Activated naive CD8-positive, alpha-beta T cell treated with anti-CD3 and anti-CD28 coated beads, Interleukin-2, amount 50 U/mL, for 16 hours (primary cell): ENCODE measurements at regions not wholly inside any gene's neighbourhood (a gene's known extent, or its start where the extent isn't known, plus 50 kb on each side); places are given as distances from the start of the nearest gene placed in this dataset.

ENCODE experiments used
- DNase-seq: peaks from one replicate; pipeline ENCODE4 v3.0.0-alpha.2; 2020; ENCODE audit warnings: low read depth, low spot score

DNA sequence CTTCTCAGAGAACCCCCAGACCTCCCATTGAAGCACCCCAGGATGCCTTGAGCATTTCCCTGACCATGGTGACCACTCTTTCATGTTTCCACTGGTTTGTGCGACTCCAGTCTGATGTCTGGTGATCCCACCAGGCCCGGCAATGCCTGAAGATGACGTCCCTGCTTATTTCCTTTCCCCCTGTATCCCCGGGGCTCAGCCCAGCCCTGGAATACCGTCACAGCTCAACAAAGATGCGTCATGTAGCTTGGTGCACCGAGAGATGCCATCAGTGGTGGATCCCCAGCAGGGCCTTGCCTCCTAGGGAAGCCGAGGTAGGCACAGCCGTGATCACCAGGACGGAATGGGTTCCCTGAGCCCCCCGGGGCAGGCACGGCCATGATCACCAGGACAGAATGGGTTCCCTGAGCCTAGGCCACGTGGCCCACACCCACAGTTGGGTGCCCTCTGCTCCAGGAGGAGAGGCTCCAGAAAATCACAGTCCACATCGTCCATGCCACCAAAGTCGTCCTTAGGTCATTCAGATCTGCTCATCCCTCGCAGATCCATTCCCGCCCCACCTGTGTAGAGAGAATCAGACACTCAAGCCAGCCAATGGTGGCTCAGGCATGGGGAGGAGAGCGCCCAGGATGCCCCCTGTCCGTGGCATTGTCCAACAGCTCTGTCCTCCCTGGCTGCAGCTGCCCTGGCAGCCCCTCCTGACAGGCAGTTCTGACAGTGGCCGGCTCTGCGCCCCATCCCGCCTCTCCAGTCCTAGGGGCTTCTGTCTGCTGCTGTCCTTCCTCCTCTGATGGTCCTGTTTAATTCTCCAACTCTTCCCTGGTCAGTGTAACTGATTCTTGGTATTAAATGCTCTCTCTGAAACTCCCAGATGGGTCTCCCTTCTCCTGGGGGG, 261.1 kb downstream of the RBFOX3 start:
- no peak for DNase-seq

DNA sequence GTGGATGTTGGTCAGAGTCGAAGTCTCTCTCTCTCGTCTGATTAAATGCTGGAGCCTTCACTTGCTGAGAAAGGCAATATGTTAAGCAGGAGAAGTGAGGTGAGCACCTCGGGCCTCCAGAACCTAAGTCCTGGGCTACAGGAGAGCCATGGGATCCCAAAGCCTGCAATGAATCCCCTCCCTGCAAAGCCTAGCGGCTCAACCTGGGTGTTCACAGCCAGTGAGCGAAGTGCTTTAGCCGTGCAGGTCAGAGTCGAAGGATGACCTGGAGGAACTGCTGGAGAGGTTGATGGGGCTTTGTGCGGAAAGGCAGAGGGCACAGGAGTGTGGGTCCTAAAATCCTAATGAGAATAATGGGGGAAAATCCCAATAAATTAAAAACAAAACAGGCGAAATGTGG, 267.8 kb downstream of the ENGASE start:
- no peak for DNase-seq

DNA sequence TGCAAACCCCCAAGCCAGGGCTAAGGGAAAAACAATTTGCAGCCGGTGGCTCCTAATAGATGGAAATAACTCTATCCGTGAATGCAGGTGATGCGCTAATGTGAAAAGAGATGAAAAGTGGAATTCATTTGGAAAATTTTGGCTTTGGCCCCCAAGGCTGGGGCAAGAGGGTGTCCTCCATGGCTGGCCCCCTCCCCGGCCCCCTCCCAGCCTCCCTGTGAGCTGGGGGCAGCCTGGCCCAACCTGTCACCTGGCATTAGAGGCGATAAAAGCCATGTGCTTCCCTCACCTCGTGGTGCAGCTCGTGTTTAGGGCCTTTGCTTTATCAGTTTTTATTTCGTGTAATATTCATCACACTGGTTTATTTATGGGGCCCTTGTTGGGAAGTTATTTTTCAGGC, 267.2 kb downstream of the ENGASE start:
- DNase-seq = no peak

DNA sequence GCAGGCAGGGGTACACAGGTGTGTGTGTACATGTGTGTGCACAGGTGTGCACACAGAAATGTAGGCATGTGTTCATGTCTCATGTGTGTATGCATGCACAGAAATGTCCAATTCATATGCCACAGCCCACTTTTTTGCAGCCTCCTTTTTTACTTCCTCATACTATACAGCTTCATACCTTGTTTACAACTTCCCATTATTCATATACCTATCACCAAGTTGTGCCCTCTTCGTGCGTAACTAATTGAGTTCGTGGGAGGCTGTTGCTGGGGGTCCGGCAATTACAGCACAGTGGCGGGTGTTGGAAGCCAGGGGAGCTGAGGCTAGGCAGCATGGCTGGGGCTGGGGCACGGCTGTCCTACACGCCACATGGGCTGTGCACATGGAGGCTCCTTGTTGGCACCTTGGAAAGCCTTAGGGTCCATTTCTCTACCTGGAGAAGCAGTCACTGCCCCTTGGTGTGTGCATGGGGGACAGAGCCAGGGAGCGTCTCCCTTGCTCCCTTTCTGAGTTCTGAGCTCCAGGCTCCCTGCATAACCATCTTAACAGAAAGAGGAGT, 266.7 kb downstream of the ENGASE start:
- no peak for DNase-seq

DNA sequence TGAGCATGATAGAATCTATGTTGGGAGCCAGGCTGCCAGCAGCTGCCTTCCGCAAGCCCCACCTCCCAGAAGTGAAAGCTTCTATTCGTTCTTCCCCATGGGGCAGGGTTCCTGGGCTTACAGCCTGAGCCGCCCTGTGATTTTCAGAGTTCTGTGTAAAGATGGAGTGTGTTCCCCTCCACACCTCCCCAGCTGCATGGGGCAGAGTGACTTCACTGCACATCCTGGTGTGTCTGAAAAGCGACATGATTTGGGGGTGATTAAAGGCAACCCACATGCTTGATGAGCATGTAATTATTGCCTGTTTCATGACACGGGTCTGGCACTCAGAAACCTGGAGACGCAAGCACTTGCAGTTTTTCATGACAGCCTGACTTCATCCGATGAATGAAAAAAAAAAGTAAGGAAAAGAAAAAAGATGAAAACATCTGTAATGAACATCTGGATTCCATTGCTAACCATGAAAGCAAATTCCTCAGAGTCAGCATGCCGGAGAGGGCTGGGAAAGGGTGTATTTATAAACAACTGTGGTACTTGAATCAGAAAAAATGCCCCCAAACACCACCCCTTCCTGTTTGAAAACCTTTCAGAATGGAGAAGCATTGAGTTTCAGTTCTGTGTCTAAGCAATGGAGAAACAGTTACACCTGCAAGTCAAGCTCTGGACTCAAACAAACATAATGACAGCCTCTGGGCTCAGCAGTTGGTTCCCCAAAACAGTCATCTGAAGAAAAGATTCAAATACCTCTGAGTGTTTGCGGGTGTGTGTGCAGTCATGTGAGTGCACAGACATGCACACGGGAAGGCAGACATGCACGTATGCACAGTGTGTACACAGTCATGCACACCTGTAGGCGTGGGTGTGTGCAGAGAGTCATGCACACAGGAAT, 266.0 kb downstream of the ENGASE start:
- no peak for DNase-seq

DNA sequence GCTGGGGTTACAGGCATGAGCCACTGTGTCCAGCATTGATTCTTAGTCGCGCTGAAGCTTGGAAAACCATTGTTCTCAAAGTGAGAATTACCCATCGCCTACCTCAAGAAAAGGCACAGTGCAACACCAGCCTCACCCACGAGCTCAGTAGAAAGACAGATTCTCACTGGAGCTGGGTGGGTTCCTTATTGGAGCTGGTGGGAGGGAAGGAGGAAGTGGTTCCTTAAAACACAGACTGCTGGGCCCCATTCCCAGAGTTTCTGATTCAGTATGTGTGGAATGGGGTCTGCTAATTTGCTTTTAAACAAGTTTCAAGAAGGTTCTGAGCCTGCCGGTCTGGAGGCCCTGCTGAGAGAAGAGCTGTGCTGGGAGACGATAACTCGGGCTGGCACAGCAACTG, 264.7 kb downstream of the ENGASE start:
- DNase-seq = no peak

DNA sequence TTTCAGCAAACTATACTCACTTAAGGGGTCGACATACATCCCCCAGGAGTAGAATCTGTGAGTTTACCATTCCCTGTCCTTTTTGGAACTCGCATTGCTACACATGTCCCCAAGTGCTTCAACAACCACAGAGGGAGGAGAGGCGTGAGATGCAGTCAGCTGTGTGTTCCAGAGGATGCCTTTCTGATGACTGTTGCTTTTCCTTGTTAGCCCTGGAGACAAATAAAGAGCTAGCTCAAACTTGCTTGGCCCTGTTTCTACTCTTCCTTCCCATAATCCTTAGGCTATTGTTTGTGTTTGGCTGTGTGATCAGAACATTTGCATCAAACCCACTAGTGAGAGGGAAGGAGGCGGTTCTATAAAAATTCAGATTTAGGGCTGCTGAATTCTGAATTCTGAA, 264.0 kb downstream of the ENGASE start:
- DNase-seq = no peak

DNA sequence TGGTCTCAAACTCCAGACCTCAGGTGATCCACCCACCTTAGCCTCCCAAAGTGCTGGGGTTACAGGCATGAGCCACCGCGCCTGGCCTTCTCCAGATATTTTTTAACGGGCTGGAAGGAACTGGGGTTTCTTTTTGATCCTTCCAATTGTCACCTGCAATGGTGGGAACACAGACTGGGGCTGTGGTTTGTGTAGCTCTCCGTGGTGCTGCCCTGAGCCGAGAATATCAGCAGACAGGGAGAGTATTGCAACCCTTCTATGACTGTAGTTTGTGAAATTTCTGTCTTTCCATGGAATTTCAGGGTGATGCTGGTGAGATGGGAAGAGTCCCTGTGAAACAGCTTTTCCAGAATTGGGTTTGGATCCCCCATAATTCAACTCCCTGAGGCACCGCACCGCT, 263.5 kb downstream of the ENGASE start:
- no peak for DNase-seq

DNA sequence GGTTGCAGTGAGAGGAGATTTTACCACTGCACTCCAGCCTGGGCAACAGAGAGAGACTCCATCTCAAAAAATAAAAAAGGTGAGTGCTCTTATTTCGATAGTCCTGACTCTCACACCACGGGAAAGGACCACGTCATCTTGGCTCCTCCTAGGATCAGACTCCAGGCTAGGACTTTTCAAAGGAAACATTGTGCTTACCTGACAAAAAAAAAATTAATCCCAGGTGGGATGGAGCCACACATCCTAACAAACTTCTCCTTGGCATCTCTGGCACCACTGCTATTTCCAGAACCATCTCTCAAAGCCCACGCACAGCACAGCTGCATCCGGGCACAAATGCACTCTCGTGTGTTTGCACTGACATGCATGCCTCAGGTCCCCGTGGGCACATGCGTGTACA, 262.4 kb downstream of the ENGASE start:
- DNase-seq = no peak

DNA sequence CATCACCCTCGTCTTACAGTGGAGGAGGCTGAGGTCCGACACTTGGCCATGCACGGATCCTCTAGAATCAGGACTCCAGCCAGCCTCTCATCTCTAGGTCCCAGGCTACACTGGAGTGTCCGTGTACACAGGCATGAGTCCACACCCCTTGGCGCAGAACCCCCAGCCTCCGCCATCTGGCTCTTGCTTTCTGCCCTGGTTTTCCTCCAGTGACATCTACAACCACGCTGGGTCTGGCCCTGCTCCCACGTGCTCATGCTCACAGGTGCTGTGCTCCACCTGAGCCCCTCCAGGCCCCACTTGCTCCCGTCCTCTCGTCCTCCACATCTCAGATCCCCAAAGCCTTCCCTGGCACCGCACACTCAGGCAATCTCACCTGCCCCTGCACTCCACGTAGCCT, 260.8 kb downstream of the ENGASE start:
- DNase-seq = no peak

DNA sequence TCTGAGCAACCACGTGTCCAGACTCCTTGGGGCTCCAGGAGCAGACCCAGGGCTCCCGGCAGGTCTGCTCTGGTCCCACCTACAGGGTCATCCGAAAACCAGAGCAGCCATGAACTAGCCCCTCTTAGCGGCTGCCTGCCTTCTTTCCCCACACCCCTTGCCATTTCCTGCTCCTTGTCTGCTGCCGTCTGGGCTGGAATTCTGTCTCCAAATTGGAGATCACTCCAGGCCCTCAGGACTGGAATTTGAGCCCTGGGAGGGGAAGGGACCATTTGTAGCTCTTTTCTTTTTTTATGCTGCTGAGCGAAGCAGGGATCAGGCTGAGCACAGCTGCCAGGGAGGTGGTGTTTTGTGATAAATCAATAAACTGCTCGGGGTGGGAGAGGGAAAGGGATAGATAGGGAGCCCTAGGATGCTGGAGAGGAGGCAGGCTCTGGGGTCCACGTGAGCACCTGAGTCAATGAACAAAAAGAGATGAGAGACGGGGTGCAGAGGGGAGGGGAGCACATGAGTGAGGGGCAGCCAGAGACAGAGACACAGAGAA, 257.5 kb downstream of the ENGASE start:
- DNase-seq = no peak

DNA sequence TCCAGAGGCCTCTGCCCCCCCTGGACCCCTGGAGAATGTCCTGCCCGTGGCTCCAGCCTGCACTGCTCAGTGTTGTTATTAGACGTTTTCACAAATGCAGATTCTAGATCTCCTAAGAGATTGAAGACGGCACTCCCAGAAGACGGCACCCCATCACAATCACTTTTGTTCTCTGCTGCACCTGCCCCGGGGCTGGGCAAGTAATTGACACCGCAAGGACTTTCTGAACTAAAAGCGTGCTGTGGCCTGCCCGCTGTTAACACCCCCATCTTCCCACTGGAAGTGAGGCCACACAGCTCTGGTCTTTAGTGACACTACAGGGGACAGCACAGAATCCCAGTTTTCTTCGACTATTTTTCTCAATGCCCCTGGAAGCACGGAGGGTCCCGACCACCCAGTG, 256.9 kb downstream of the ENGASE start:
- DNase-seq = no peak

DNA sequence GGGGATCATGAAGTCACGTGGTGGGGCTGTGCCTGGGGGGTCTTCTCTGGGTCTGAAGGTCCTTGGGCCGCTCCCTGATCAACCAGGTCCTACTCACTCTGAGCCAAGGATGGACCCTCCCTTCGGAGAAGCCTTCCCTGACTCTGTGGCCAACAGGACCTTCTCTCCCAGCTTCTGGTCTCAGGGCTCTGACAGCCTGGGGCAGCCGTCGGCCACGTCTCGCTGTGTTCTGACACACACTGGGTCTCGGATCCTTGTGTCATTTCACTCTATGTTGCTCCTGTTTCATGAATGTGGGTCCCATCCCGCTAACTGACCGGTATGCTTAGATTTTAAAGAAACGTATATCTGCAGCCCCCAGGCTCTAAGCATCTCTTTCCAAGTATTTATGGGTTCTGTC, 256.1 kb downstream of the ENGASE start:
- no peak for DNase-seq

DNA sequence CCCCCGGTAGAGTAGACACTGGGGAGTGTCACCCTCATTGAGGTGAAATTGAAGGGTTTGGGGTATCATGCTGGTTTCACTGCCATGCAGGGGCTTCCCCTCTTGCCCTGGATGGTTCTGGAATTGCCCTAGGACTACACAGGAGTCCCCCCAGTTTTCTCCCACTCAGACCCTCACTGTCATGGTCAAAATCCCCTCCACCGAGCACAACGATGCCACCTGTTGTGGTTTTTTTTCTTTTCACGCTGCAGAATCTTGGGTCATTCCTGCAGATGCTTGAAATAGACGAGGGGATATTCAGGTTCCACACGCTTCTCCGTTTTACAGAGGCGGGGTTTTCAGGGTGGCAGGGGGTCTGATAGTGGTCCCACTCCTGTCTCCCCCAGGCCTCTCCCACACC, 255.6 kb downstream of the ENGASE start:
- DNase-seq = no peak

DNA sequence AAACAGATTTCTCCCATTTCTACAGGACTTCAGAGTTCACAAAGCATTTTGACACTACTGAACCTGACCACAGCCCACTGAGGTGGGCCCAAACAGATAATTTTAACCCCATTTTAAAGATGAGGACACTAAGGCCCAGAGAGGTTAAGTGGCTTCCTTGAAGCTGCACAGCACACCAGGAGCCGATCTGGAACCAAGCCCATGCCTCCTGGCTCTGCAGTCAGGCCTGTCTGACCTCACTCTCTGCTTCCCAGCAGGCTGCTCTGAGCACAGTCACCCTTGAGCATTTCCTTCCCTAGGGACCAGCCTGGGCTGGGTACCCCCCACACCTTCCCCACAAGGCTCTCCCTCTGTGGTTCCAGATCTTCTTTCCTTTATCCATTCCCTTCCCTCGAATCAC, 252.2 kb downstream of the ENGASE start:
- no peak for DNase-seq

DNA sequence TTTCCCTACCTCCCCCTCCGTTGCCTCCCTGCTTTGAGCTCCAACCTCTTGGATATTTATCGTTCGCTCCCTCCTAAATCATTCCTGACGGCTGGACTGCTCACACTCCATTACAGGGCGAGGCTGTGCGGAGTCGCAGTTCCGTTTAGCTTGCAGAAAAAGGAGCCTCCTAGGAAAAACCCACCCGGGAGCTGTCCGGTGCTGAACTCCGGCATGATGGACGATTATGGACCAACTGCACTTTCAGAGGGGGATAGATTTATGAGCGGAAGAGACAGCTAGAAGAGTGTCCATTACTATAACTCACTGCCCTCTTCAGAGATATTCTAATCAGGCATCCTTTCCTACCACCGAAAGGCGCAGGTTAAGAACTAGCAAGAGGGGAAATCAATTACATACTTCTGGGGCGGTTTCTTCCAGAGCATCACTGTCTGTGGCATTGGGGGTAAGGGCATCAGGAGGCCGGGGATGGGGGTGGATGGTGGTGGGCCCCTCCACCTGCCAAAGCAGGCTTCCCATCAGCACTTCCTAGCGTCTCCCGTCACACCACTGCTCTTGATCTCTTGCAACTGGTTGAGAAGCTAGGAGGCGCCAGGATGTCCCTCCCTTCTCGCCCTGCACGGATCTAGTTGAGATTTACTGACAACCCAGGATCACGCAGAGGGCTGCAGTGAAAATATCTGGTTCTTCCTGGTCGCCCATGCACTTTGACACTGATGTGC, 251.2 kb downstream of the ENGASE start:
- no peak for DNase-seq

DNA sequence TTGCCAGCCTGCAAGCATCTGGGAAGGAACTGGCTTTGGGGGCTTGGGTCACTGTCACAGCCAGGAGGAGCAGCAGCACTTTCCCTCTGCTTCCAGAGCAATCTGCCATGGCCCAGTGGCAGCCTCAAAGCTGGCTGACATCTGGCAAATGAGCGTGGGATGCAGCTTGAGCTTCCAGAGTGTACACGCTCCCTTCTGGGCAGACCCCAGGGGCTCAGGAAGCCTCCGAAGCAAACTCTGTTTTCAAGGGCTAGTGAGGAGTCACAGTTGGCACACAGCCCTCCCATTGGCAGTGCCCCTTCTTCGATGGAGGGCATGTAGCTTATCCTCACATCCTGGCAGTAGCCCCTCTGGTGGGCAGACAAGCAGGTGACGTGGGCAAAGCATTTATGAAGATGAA, 249.6 kb downstream of the ENGASE start:
- no peak for DNase-seq

DNA sequence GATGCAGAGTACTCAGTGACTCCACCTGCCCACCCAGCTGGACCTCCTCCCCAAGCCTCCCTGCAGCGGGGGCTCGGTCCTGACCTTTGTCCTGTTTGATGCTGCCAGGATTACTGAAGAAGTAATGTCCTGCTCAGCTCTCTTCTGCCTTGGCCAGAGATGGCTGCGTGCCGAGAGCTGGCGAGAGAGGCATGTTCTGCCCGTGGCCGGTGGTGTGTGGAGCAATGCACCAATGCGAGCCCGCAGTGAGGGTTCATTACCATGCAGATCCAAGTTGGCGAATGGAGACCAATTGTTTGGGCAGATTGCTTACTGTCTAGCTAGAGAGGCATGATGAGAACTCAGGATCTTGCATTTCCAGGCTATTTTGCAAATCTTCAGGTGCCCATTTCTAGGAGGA, 248.9 kb downstream of the ENGASE start:
- no peak for DNase-seq

DNA sequence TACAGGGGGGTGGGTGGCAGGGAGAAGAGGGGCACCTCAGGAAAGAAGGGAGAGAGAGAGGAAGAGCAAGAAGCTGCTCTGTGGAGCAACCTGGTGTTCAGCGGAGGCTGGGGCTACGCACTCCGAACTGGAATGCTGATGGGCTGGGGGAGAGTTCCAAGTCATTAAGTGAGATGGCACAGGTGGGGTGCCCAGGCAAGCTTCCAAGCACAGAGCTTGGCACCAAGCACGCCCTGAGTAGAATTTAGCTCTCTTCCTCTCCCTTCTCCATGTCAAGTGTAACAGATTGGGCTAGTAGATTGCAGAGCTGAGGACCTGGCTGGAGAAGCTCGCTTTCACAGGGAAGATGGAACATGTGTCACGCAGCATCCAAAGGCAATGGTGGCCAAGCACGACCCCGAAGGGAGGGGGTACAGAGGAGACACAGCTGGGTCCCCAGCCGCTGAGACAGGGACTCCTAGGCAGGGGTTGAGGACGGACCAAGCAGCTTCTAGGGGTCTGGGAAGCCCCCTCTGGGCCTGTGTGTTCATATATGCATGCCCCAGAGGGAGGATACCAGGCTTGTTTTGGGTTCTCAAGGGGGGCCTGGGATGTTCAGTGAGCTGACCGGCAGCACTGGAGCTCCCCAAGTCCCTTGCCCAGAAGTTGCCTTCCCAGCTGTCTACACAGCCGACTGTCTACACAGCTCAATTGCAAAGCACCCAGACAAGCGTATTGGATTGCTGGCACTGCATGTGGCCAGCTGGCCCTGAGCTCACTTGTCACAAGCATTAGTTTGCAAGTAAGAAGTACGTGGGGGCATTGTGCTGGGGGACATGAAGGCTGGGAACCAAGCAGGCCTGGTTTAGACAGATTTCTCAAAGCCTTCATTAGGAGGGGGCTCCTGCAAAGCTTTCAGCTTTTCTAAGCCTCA, 247.8 kb downstream of the ENGASE start:
- DNase-seq = no peak

DNA sequence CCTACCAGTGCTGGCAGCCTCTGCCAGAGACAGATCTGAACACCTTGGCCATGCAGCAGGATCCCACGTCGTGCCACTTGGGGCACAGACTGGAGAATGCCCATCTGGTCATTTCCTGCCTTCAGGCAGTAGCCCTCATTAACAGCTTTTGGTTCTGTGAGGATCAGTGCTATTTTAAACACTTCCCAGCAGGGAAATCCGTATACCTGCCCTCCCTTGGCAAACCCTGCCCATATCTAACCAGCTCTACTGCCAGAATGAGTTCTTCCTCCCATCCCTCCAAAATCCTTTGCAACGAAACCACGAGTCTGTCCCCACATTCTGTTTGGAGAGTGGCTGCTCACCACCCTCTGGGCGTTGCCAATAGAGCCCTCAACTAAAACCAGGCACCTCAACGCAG, 245.7 kb downstream of the ENGASE start:
- no peak for DNase-seq

DNA sequence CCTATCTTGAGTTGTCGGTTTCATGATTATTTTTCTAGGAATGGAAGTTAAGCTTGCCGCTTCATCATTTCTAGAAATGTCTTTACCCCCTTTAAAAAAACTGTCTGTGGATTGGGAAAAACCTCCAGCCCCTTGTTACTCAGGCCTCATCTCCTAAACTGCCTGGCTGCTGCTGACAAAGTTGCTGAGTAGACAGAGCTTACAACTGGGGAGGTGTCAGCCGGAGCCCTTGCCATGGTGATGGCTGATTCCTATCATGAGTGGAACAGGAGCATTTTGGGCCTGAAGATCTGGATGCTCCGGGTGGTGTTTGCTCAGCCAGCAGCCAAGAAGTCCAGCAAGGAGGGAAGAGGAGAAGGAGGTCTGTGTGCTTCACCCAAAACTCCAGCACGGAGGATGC, 243.3 kb downstream of the ENGASE start:
- DNase-seq = no peak
